Epithelial cell of esophagus (primary cell): ENCODE measurements at regions not wholly inside any gene's neighbourhood (a gene's known extent, or its start where the extent isn't known, plus 50 kb on each side); places are given as distances from the start of the nearest gene placed in this dataset.

Source experiments
- DNase-seq: peaks from one replicate; pipeline ENCODE4 v3.0.0; 2010; ENCODE audit warnings: low read depth
- H3K4me3 ChIP-seq: 2 replicates; pipeline ENCODE4 v1.5.1; 2011; ENCODE audit warnings: mild to moderate bottlenecking, low read length, control low read depth
- CTCF ChIP-seq: IDR thresholded peaks from 2 replicates; pipeline ENCODE4 v1.5.1; 2011; ENCODE audit warnings: low read depth, mild to moderate bottlenecking, low read length, control low read depth, inconsistent platforms; ENCODE audit not compliant: insufficient read depth; ENCODE audit errors: missing control alignments

- no peak for TF ChIP-seq CTCF
- no peak overlapping the region for H3K4me3 ChIP-seq
- DNase-seq = no peak
Measured at GRCh38 chr2:7905756-7906155, 776.1 kb upstream of the ID2 start.

GRCh38 chr2:7906431-7906830, 775.4 kb upstream of the ID2 start:
- DNase-seq = no peak
- TF ChIP-seq CTCF = no peak
- no peak overlapping the region for H3K4me3 ChIP-seq

- no peak for TF ChIP-seq CTCF
- H3K4me3 ChIP-seq = no peak overlapping the region
- no peak for DNase-seq
Measured at GRCh38 chr2:7907041-7907440, 774.8 kb upstream of the ID2 start.

- DNase-seq = no peak
- no peak for TF ChIP-seq CTCF
- no peak overlapping the region for H3K4me3 ChIP-seq
Measured at GRCh38 chr2:7910752-7911151, 771.1 kb upstream of the ID2 start.

- TF ChIP-seq CTCF = no peak
- H3K4me3 ChIP-seq = no peak overlapping the region
- no peak for DNase-seq
Measured at GRCh38 chr2:7911196-7911595, 770.7 kb upstream of the ID2 start.

GRCh38 chr2:7913974-7914373, 767.9 kb upstream of the ID2 start:
- TF ChIP-seq CTCF = no peak
- H3K4me3 ChIP-seq = no peak overlapping the region
- no peak for DNase-seq

- no peak for TF ChIP-seq CTCF
- DNase-seq = no peak
- H3K4me3 ChIP-seq = no peak overlapping the region
Measured at GRCh38 chr2:7915302-7916091, 766.4 kb upstream of the ID2 start.
